ENCODE measurements at regions not wholly inside any gene's neighbourhood (a gene's known extent, or its start where the extent isn't known, plus 50 kb on each side); places are given as distances from the start of the nearest gene placed in this dataset.

- TF ChIP-seq, protein P1, sequence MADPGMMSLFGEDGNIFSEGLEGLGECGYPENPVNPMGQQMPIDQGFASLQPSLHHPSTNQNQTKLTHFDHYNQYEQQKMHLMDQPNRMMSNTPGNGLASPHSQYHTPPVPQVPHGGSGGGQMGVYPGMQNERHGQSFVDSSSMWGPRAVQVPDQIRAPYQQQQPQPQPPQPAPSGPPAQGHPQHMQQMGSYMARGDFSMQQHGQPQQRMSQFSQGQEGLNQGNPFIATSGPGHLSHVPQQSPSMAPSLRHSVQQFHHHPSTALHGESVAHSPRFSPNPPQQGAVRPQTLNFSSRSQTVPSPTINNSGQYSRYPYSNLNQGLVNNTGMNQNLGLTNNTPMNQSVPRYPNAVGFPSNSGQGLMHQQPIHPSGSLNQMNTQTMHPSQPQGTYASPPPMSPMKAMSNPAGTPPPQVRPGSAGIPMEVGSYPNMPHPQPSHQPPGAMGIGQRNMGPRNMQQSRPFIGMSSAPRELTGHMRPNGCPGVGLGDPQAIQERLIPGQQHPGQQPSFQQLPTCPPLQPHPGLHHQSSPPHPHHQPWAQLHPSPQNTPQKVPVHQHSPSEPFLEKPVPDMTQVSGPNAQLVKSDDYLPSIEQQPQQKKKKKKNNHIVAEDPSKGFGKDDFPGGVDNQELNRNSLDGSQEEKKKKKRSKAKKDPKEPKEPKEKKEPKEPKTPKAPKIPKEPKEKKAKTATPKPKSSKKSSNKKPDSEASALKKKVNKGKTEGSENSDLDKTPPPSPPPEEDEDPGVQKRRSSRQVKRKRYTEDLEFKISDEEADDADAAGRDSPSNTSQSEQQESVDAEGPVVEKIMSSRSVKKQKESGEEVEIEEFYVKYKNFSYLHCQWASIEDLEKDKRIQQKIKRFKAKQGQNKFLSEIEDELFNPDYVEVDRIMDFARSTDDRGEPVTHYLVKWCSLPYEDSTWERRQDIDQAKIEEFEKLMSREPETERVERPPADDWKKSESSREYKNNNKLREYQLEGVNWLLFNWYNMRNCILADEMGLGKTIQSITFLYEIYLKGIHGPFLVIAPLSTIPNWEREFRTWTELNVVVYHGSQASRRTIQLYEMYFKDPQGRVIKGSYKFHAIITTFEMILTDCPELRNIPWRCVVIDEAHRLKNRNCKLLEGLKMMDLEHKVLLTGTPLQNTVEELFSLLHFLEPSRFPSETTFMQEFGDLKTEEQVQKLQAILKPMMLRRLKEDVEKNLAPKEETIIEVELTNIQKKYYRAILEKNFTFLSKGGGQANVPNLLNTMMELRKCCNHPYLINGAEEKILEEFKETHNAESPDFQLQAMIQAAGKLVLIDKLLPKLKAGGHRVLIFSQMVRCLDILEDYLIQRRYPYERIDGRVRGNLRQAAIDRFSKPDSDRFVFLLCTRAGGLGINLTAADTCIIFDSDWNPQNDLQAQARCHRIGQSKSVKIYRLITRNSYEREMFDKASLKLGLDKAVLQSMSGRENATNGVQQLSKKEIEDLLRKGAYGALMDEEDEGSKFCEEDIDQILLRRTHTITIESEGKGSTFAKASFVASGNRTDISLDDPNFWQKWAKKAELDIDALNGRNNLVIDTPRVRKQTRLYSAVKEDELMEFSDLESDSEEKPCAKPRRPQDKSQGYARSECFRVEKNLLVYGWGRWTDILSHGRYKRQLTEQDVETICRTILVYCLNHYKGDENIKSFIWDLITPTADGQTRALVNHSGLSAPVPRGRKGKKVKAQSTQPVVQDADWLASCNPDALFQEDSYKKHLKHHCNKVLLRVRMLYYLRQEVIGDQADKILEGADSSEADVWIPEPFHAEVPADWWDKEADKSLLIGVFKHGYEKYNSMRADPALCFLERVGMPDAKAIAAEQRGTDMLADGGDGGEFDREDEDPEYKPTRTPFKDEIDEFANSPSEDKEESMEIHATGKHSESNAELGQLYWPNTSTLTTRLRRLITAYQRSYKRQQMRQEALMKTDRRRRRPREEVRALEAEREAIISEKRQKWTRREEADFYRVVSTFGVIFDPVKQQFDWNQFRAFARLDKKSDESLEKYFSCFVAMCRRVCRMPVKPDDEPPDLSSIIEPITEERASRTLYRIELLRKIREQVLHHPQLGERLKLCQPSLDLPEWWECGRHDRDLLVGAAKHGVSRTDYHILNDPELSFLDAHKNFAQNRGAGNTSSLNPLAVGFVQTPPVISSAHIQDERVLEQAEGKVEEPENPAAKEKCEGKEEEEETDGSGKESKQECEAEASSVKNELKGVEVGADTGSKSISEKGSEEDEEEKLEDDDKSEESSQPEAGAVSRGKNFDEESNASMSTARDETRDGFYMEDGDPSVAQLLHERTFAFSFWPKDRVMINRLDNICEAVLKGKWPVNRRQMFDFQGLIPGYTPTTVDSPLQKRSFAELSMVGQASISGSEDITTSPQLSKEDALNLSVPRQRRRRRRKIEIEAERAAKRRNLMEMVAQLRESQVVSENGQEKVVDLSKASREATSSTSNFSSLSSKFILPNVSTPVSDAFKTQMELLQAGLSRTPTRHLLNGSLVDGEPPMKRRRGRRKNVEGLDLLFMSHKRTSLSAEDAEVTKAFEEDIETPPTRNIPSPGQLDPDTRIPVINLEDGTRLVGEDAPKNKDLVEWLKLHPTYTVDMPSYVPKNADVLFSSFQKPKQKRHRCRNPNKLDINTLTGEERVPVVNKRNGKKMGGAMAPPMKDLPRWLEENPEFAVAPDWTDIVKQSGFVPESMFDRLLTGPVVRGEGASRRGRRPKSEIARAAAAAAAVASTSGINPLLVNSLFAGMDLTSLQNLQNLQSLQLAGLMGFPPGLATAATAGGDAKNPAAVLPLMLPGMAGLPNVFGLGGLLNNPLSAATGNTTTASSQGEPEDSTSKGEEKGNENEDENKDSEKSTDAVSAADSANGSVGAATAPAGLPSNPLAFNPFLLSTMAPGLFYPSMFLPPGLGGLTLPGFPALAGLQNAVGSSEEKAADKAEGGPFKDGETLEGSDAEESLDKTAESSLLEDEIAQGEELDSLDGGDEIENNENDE (IDR thresholded peaks at IDR 0.05; ENCODE audit: insufficient replicate concordance, low read length): no peak
- TF ChIP-seq JUN (IDR thresholded peaks at IDR 0.05; ENCODE audit: low read depth, low read length): no peak
- TF ChIP-seq SP4 (IDR thresholded peaks at IDR 0.05; ENCODE audit: low read length): no peak
- no peak for TF ChIP-seq SP1 (IDR thresholded peaks at IDR 0.05; ENCODE audit: low read depth, low read length)
- TF ChIP-seq, protein P2, sequence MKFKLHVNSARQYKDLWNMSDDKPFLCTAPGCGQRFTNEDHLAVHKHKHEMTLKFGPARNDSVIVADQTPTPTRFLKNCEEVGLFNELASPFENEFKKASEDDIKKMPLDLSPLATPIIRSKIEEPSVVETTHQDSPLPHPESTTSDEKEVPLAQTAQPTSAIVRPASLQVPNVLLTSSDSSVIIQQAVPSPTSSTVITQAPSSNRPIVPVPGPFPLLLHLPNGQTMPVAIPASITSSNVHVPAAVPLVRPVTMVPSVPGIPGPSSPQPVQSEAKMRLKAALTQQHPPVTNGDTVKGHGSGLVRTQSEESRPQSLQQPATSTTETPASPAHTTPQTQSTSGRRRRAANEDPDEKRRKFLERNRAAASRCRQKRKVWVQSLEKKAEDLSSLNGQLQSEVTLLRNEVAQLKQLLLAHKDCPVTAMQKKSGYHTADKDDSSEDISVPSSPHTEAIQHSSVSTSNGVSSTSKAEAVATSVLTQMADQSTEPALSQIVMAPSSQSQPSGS (IDR thresholded peaks at IDR 0.05; ENCODE audit: low read length): no peak
- no peak for TF ChIP-seq SRF (IDR thresholded peaks at IDR 0.05; ENCODE audit: low read depth, low read length)
- no peak for TF ChIP-seq CBX5 (IDR thresholded peaks at IDR 0.05; ENCODE audit: low read depth, low read length)
- TF ChIP-seq SIX5 (IDR thresholded peaks at IDR 0.05; ENCODE audit: low read depth, low read length): no peak
Measured at GRCh38 chr15:25137013-25137412, 182.2 kb downstream of the SNRPN start (continued).
